Endothelial cell (in vitro differentiated cells): ENCODE measurements at regions not wholly inside any gene's neighbourhood (a gene's known extent, or its start where the extent isn't known, plus 50 kb on each side); places are given as distances from the start of the nearest gene placed in this dataset.

Source experiments
- DNase-seq: peaks from one replicate; pipeline ENCODE4 v3.0.0; 2021; ENCODE audit warnings: low spot score
- H3K27ac Mint-ChIP-seq: one replicate; pipeline ENCODE4 v1.8.0; 2021; ENCODE audit warnings: mixed read lengths, inconsistent platforms; ENCODE audit not compliant: unreplicated experiment
- H3K27me3 Mint-ChIP-seq: one replicate; pipeline ENCODE4 v1.8.0; 2021; ENCODE audit warnings: mild to moderate bottlenecking, moderate library complexity, mixed read lengths, inconsistent platforms; ENCODE audit not compliant: unreplicated experiment
- H3K36me3 Mint-ChIP-seq: one replicate; pipeline ENCODE4 v1.8.0; 2021; ENCODE audit warnings: mild to moderate bottlenecking, low read depth, mixed read lengths, inconsistent platforms; ENCODE audit not compliant: unreplicated experiment
- H3K4me1 Mint-ChIP-seq: one replicate; pipeline ENCODE4 v1.8.0; 2021; ENCODE audit warnings: mild to moderate bottlenecking, mixed read lengths, inconsistent platforms; ENCODE audit not compliant: unreplicated experiment
- H3K4me3 Mint-ChIP-seq: one replicate; pipeline ENCODE4 v1.8.0; 2021; ENCODE audit warnings: mild to moderate bottlenecking, mixed read lengths, inconsistent platforms; ENCODE audit not compliant: unreplicated experiment
- H3K9me3 Mint-ChIP-seq: one replicate; pipeline ENCODE4 v1.8.0; 2021; ENCODE audit warnings: mixed read lengths, inconsistent platforms; ENCODE audit not compliant: unreplicated experiment
- TF ChIP-seq, protein P1 (sequence below): fragments of 200-600 bp; sonication (generic); IDR thresholded peaks from one replicate; pipeline ENCODE4 v1.5.0; 2021; ENCODE audit warnings: antibody characterized with exemption; ENCODE audit not compliant: unreplicated experiment

DNA sequence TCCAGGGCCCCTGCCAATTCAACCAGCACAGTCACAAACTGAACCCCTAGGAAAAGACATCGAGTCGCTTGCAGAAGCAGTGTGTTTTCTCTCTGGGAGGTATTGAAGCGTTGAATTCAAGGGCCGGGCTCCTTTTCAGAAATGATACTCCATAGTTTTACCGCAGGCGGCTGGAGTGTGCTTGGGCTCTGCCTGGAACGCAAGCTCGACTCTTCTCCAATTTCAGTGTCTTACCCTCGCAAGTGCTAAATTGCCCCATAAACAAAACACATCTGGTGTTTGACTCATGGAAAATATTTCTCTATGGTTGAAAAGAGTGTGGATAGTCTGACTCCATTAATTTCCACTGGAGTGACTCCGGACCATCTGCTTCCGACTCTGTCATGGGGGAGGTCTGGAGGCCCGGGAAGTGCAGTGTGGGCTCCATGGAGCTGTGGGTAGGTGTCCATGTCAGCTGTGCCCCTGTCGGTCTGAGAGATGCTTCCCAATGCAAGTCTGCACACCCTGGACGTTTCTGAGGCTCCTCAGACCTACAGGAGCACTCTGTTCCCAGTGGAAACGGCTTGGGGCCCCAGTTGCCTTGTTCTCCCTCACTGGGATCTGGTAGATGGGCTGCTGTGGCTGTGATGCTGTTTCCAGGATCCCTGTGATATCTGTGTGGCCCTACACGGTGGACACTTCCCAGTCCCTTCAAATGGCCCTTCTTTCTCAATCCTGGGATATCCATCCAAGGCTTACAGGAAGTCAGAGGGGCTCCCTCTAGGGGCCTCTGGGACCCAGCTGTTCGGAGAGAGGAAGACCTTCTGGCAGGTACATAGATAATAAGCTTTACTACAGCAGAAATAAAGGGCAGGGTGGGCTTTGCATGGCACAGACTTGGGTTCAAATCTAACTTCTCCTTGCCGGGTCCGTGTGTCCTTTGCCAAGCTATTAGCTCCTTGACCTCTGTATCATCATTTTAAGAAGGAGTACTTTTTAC is 119.8 kb upstream of the CDH13 start:
- H3K27ac Mint-ChIP-seq: no peak overlapping the region
- TF ChIP-seq, protein P1, sequence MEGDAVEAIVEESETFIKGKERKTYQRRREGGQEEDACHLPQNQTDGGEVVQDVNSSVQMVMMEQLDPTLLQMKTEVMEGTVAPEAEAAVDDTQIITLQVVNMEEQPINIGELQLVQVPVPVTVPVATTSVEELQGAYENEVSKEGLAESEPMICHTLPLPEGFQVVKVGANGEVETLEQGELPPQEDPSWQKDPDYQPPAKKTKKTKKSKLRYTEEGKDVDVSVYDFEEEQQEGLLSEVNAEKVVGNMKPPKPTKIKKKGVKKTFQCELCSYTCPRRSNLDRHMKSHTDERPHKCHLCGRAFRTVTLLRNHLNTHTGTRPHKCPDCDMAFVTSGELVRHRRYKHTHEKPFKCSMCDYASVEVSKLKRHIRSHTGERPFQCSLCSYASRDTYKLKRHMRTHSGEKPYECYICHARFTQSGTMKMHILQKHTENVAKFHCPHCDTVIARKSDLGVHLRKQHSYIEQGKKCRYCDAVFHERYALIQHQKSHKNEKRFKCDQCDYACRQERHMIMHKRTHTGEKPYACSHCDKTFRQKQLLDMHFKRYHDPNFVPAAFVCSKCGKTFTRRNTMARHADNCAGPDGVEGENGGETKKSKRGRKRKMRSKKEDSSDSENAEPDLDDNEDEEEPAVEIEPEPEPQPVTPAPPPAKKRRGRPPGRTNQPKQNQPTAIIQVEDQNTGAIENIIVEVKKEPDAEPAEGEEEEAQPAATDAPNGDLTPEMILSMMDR: no peak
- no peaks in the 10 kb centered on the region for H3K27me3 Mint-ChIP-seq
- H3K9me3 Mint-ChIP-seq: no peaks in the 10 kb centered on the region
- H3K4me1 Mint-ChIP-seq: no peaks in the 10 kb centered on the region
- H3K36me3 Mint-ChIP-seq: no peaks in the 10 kb centered on the region
- no peak overlapping the region for H3K4me3 Mint-ChIP-seq
- no peak for DNase-seq

DNA sequence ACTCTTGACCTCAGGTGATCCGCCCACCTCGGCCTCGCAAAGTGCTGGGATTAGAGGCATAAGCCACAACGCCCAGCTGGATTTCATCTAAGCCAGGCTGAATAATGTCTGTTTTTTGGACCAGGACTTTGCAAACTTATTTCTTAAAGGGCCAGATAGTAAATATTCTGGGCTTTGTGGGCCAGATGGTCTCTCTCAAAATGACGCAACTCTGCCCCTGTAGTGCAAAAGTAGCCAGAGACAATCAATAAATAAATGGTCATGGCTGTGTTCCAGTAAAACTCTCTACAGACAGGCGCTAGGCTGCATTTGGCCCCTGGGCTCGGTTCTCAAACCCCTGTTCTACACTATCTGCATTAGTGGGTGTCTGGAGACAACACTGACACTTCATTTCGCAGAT is 121.9 kb upstream of the CDH13 start:
- DNase-seq: no peak
- Mint-ChIP-seq H3K4me3 (no peak overlapping the region), H3K4me1 (no peaks in the 10 kb centered on the region), H3K27ac (no peak overlapping the region), H3K36me3 (no peaks in the 10 kb centered on the region), H3K9me3 (no peaks in the 10 kb centered on the region), H3K27me3 (peaks cover 2% of the 10 kb centered on the region)
- TF ChIP-seq, protein P1: no peak

DNA sequence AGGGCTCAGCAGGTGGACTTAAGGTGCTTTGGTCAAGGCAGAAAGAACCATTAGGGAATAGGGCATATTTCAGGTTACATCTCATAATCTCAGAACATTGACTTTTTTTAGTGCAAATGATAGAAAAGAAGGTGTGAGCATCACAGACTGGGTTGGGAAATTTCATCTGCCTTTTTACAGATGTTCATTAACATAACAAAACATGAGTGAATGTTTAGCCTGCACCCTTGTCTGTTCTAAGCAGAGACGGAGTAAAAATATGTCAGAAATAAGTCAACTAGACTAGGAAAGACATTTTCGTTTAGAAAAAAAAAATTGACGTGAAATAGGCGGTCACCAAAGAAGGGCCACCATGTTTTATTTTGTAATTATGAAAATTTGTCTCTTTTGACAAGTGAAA is 127.5 kb upstream of the CDH13 start:
- Mint-ChIP-seq H3K27me3 (peaks cover 4% of the 10 kb centered on the region), H3K36me3 (no peaks in the 10 kb centered on the region), H3K4me3 (no peak overlapping the region), H3K4me1 (peaks cover 2% of the 10 kb centered on the region), H3K27ac (no peak overlapping the region), H3K9me3 (no peaks in the 10 kb centered on the region)
- no peak for DNase-seq
- TF ChIP-seq, protein P1: no peak

DNA sequence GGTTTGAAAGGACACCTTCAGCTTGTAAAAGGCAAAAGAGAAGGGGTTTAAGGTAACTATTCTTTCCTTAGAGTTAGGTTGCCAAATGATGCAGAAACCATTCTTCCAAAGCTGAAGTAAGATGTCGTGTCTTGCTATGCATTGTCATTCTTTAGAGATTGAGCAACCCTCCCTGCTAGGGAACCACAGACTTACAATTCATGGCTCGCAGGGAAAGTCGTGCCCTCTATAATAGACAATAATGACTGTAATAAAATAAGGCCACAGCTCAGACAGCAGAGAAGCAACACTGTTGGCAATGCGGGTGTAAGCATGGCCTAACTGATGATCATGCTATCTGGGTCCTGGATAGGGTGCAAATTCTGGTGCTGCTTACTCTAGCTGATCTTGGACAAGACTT is 129.6 kb upstream of the CDH13 start:
- H3K36me3 Mint-ChIP-seq: no peaks in the 10 kb centered on the region
- peaks cover 4% of the 10 kb centered on the region for H3K27me3 Mint-ChIP-seq

More for the DNA sequence above, 129.6 kb upstream of the CDH13 start:
- H3K9me3 Mint-ChIP-seq: no peaks in the 10 kb centered on the region
- DNase-seq: no peak
- no peak overlapping the region for H3K4me3 Mint-ChIP-seq
- no peak overlapping the region for H3K27ac Mint-ChIP-seq
- peaks cover 2% of the 10 kb centered on the region for H3K4me1 Mint-ChIP-seq
- TF ChIP-seq, protein P1: no peak
